NCI-H1694 treated with DMSO at 0.1 percent for 48 hours (cell line): ENCODE measurements at regions not wholly inside any gene's neighbourhood (a gene's known extent, or its start where the extent isn't known, plus 50 kb on each side); places are given as distances from the start of the nearest gene placed in this dataset.

ENCODE experiments used
- DNase-seq: peaks from one replicate; lab custom pipeline; 2025; lab: John Stamatoyannopoulos, UW

GRCh38 chr2:222058819-222059445, 239.9 kb downstream of the PAX3 start:
- no peak for DNase-seq

GRCh38 chr2:222057347-222058073, 241.3 kb downstream of the PAX3 start:
- peak; percentile 72 for DNase-seq

GRCh38 chr2:222055328-222055727, 243.5 kb downstream of the PAX3 start:
- DNase-seq, result no peak

- no peak for DNase-seq
Measured at GRCh38 chr2:222054813-222055212, 244.0 kb downstream of the PAX3 start.

GRCh38 chr2:222052934-222053367, 245.8 kb downstream of the PAX3 start:
- no peak for DNase-seq

DNA sequence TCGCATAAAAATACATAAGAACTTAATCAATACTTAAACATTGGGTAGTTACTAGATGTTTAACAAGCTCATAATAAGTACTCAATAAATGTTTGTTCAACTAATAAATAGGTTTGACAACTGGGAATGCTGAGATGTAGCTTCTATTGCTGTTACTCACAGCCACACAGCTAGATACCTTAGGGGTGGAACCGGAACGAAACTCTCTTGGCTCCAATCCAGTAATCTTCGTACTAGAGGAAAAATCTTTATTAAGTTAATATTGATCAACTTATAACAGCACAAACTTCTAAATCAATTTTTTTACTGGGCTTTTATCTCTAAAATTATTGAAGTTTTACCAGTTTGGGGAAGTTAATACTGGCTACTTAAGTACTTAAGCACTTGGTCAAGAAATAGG, 247.8 kb downstream of the PAX3 start:
- no peak for DNase-seq

- DNase-seq, result no peak
Measured at GRCh38 chr2:222049946-222050345, 248.9 kb downstream of the PAX3 start.

DNA sequence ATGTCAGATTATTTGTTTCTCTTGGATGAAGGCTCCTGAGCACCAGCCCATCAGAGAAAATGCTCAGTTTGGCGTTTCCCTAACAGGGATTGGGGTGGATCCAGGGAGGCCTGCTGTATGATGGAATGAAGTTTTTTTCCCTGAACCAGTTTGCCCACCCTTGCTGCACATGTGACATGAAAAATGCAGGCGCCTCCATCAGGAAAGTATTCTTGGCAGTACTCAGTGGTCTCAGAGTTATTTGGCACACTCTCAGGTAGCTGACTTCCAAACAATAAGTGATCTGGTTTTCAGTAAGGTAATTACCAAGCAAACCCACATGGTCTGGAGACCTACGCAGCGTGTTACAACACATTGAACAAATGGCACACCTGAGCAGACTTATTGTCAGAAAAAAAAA, 254.9 kb downstream of the PAX3 start:
- DNase-seq, result no peak

DNA sequence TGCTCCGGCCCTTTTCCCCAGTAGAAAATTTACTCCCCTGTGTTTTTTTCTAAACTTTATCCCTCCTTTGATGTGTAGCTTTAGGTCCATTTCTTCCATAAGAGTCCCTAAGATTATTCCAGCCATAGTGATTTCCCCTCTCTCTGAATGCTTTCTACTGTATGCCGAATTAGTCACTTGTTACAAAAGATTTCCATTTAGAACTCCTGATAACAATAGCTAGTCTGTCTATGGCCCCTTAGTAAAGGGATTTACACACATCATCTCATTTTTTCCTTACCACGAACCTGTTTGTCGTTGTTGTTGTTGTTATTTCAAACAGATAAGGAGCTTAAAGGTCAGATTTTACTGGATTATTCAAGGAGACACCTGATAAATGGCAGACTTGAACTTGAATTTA, 256.1 kb downstream of the PAX3 start:
- no peak for DNase-seq

DNA sequence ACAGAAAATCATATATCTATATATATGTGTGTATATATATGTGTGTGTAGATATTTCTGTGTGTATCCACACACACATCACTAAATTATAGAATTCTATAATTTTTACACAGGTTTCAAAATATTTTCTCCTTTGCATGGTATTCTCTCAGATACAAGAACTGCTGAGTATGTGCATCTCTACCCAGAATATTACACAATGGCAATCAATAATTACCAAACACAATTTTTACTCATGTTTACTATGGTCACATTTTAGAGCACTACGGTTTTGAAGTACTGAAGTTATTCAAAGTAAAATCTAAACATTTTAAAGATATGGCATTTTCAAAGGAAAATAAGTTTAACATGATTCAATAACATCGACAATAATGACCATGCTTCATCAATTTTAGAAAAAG, 258.5 kb downstream of the PAX3 start:
- DNase-seq, result no peak

DNA sequence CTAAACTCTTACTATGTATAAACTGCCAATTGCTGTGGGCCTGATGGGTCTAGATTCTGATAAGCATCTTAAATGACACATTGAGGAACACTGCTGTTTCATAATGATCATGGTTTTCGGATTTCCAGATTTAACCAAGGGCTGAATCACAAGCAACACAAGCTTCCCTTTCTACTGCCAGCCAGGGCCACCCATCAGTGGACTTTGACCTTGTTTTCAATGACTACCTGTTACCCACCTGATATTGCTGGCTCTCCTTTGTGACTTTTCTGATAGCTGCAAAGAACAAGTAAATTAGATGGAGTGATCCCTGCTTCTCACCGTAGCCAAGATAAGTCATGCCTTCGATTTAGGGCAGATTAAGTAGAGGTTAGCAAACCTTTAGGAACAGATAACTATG, 259.0 kb downstream of the PAX3 start:
- DNase-seq, result no peak

GRCh38 chr2:222038067-222038802, 260.6 kb downstream of the PAX3 start:
- peak; percentile 46 for DNase-seq

GRCh38 chr2:222037211-222037610, 261.6 kb downstream of the PAX3 start:
- DNase-seq, result no peak

- DNase-seq, result no peak
Measured at GRCh38 chr2:222034058-222034457, 264.7 kb downstream of the PAX3 start.

GRCh38 chr2:222033541-222033940, 265.3 kb downstream of the PAX3 start:
- DNase-seq, result no peak

- DNase-seq, result no peak
Measured at GRCh38 chr2:222025881-222026271, 272.9 kb downstream of the PAX3 start.

DNA sequence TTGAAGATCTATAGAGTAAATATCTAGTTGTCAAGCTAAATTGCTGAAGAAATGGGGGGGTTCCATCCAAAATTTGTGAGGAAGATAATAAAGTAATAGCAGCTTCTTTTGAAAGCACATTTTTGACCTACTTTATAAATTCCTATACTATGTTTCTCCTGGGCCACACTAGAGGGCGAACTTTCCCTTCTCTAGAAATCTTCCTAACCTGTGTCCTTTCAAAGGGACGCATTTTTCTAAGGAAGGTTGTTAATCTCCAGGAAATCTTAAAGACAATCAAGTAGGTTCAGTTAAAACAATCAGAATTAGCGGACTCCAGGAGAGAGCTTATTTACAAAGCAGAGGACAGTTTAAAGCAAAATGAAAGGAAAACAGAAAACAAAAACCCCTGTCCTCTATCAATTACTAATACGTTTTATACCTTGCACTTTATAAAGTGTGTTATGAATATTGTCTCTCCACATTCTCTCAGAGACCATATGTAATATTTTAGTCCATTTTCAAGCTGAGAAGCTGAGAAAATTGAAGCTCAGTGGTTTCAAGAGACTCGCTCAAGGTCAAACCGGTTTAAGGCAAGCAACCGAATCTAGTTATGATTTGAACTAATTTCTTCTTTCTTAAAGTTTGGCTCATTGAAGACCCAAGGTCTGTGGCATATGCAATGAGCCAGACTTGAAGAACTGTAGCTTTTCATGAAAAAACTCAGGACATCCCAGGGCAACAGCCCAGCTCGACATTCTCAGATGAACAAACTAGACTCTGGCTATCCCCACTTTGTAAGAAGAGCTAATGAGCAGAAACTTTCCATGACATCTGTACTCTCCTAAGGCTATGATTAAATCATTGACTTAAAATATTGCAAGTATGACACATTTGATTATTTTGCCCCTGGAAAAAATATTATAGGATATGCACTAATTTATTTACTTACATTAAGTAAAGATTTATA, 273.6 kb downstream of the PAX3 start:
- peak; percentile 25 for DNase-seq

- DNase-seq, result no peak
Measured at GRCh38 chr2:222017252-222017850, 281.4 kb downstream of the PAX3 start.

DNA sequence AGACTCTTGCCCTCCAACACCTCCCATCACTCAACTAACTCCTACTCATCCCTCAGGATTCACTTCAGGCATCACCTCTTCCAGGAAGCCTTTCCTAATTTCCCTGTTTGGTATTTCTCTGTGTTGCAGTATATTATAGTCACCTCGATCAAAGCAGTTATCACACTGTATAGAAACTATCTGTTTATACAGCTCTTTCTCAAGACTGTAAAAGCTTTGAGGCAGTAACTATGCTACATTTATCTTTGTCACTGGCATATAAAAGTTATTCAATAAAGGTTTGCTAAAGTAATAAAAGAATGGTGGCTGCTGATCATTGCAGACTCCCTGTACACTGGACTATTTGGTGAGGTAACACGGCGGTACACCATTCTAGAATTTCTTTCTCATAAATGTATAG, 284.9 kb downstream of the PAX3 start:
- no peak for DNase-seq

DNA sequence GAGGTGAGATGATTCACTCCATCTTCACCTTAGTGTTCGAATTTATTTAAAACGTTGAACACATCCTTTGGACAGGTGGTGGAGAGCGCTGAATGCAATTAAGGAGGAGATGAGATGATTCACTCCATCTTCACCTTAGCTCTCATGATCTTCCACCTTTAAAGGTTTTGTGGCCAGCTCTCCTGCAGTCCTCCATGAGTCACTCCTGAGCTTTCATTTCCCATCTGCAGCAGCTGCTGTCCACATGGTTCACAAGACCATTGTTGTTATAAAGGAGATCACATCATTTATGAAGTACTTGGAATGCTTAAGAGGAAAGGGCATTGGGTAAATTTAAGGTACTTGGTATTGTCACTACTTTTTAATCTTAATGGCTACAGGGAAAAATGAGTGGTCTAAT, 298.5 kb downstream of the PAX3 start:
- DNase-seq, result no peak

DNA sequence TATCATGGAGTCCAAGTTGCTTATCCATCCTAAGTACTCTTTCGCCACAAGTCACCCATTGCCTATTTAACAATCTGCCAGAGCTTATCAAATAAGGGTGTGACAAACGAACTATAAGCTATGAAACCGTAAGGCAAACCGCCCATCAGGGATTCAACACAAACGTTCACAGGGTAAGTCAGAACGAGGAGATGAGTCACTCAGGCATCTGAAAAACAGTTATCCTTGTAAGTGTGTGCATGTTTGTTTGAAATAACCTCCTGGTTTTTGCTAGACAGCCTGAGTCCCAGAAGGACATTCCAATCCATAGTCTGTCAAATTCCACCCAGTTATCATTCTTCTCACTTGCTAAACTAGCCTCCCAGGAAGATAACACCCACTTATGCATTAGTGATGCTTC, 299.1 kb downstream of the PAX3 start:
- DNase-seq, result no peak

DNA sequence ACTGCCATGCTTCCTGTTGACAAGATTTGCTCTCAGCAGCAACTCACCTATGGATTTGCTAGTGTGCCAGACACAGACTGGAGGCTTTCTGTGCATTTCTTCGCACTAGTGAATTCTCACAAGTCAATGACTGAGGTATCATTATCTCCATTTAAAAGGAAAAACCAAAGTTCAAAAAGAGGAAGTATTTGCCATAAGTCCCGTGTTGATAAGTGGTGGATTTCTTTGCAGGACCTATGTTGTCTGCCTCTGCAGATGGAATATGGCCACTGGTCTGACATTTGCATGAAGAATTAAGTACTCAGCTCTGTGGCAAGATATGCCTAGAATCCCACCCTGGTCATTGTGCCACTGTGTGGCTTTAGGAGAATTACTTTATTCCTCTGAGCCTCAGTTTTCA, 299.6 kb downstream of the PAX3 start:
- DNase-seq, result no peak
